Effector memory CD8-positive, alpha-beta T cell (primary cell): ENCODE measurements at regions not wholly inside any gene's neighbourhood (a gene's known extent, or its start where the extent isn't known, plus 50 kb on each side); places are given as distances from the start of the nearest gene placed in this dataset.
A peak's percentile ranks its signal among the peaks of the same experiment; 100 is the strongest.

Source experiments
- ATAC-seq: fragments of 150-1000 bp; cut with Tn5 transposase; replicated peaks from 2 replicates; pipeline ENCODE4 v1.10.0; 2021; ENCODE audit warnings: mild to moderate bottlenecking, moderate library complexity
- DNase-seq, 3 experiments: peaks; one replicate each; pipeline ENCODE4 v3.0.0; 2021
- H3K27ac Mint-ChIP-seq, 2 donors: one replicate each; pipeline ENCODE4 v1.8.0; 2022; ENCODE audit warnings: mild to moderate bottlenecking in 2 of 2, mixed read lengths in 2 of 2, moderate library complexity in 2 of 2
- H3K27me3 Mint-ChIP-seq, 2 donors: one replicate each; pipeline ENCODE4 v1.8.0; 2022; ENCODE audit warnings: mixed read lengths in 2 of 2
- H3K36me3 Mint-ChIP-seq: one replicate; pipeline ENCODE4 v1.8.0; 2022; ENCODE audit warnings: mild to moderate bottlenecking, moderate library complexity, mixed read lengths; ENCODE audit not compliant: insufficient read depth
- H3K4me1 Mint-ChIP-seq, 2 donors: one replicate each; pipeline ENCODE4 v1.8.0; 2022; ENCODE audit warnings: low read depth in 2 of 2, mixed read lengths in 2 of 2
- H3K4me3 Mint-ChIP-seq, 2 donors: one replicate each; pipeline ENCODE4 v1.8.0; 2022; ENCODE audit warnings: mild to moderate bottlenecking in 2 of 2, mixed read lengths in 2 of 2, moderate library complexity in 2 of 2
- H3K9me3 Mint-ChIP-seq, 2 donors: one replicate each; pipeline ENCODE4 v1.8.0; 2022; ENCODE audit warnings: mixed read lengths in 2 of 2

DNA sequence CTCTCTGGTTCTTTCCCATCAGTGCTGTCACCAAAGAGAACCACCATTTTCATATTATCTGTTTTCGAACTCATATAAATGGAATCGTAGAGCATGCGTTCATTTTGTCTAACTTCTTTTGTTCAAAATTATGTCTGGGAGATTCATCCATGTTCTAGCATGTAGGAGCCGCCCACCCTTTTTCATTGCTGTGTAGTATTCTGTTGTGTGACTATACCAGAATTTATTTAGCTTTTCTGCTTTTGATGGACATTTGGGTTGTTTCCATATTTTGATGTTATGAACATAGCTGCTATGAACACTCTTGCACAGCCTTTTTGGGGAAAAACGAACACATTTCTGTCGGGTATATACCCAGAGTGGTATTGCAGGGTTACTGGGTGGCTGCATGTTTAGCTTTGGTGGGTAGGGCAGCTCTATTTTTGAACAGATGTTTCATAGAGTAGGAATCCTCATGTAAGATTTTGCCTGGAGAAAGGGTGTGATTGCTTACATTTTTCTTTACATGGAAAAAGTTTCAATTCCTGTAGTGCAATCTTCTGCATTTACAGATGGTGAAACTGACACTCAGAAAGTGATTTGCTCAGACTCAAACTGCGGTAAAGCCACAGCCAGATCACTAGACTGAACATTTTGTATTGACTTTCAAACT, 100.2 kb upstream of the IL12B start:
- Mint-ChIP-seq H3K27me3 (peaks cover 0 to 16% of the 10 kb centered on the region in 2 donors), H3K4me3 (no peak overlapping the region), H3K4me1 (peaks cover 43 to 51% of the 10 kb centered on the region in 2 donors), H3K36me3 (peaks cover 3% of the 10 kb centered on the region), H3K27ac (no peak overlapping the region), H3K9me3 (no peaks in the 10 kb centered on the region)
- no peak for ATAC-seq
- no peak for DNase-seq

DNA sequence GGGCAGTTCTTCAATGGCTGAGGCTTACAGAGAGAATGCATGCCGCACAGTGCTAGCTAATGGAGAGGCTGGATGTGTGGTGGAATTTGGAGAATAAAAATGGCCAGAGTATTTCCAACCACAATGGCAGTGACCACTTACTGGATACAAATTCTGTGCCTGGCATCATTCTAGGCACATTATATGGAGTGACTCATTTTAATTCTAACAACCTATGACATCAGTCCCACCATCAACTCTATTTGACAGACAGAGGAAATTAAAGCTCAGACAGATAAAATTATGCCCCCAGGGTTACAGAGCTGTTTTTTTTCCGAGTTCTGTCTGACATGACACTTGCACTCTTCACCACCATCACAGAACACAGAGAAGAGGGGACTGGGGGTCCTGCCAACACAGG, 105.6 kb upstream of the IL12B start:
- Mint-ChIP-seq H3K27ac (no peak overlapping the region), H3K36me3 (no peaks in the 10 kb centered on the region), H3K9me3 (no peaks in the 10 kb centered on the region), H3K4me3 (no peak overlapping the region), H3K4me1 (peaks cover 10 to 14% of the 10 kb centered on the region in 2 donors), H3K27me3 (peaks cover 0 to 16% of the 10 kb centered on the region in 2 donors)
- no peak for DNase-seq
- no peak for ATAC-seq

DNA sequence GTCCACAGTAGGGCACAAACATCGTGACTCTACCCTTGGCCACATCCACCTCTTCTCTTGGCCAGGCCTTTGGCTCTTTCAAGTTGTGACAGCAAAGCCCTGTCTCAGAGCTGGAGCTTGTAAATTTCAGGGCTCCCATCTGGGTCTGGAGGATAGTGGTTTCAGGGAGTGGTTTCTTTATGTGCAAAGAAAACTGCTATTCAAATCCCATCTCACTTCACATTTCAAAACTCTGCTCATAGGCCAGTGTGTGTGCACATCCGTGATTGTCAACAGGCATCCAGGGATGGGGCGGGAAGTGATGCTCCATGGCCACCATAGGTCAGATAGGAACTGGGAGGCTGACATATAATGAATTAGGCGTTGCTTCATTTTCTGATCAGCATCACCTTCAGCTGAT, 107.8 kb upstream of the IL12B start:
- no peak for DNase-seq
- Mint-ChIP-seq H3K4me1 (peaks cover 0 to 4% of the 10 kb centered on the region in 2 donors), H3K27me3 (peaks cover 0 to 9% of the 10 kb centered on the region in 2 donors), H3K27ac (no peak overlapping the region), H3K36me3 (no peaks in the 10 kb centered on the region), H3K4me3 (no peak overlapping the region), H3K9me3 (no peaks in the 10 kb centered on the region)
- no peak for ATAC-seq

- ATAC-seq (no peak), DNase-seq (no peak)
- Mint-ChIP-seq H3K4me3 (no peak overlapping the region), H3K9me3 (no peaks in the 10 kb centered on the region), H3K27me3 (peaks cover 0 to under 1% of the 10 kb centered on the region in 2 donors), H3K4me1 (no peaks in the 10 kb centered on the region), H3K36me3 (no peaks in the 10 kb centered on the region), H3K27ac (no peak overlapping the region)
These were observed 108.7 kb upstream of the IL12B start for GRCh38 chr5:159439002-159439401.

- no peaks in the 10 kb centered on the region for H3K36me3 Mint-ChIP-seq
- no peak overlapping the region for H3K27ac Mint-ChIP-seq
- DNase-seq (no peak), ATAC-seq (no peak)
- H3K9me3 Mint-ChIP-seq: no peaks in the 10 kb centered on the region
- no peak overlapping the region for H3K4me3 Mint-ChIP-seq
- H3K4me1 Mint-ChIP-seq: no peaks in the 10 kb centered on the region
- H3K27me3 Mint-ChIP-seq: no peaks in the 10 kb centered on the region
These were observed 109.9 kb upstream of the IL12B start for GRCh38 chr5:159440235-159440634.

DNA sequence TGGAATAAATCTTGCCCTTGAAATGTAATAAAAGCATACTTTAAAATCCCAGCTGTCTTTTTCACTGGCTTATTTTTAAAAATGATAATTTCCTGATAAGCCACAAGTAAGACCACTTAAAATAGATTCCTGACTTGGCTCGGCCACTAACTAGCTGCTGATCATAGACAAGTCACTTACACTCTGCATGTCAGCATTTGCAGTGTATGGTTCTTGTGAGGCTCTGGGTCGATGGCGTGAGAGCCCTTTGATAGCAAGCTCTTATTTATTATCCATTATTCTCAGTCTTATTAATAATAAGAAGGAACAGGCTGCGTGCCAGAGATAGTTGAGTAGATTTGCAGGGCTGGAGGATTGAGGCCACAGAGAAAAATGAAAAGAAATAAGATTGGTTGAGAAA, 110.7 kb upstream of the IL12B start:
- H3K27ac Mint-ChIP-seq: no peak overlapping the region
- H3K4me3 Mint-ChIP-seq: no peak overlapping the region
- ATAC-seq: no peak
- H3K36me3 Mint-ChIP-seq: no peaks in the 10 kb centered on the region
- H3K9me3 Mint-ChIP-seq: no peaks in the 10 kb centered on the region
- DNase-seq: no peak
- H3K27me3 Mint-ChIP-seq: no peaks in the 10 kb centered on the region
- H3K4me1 Mint-ChIP-seq: no peaks in the 10 kb centered on the region

- no peaks in the 10 kb centered on the region for H3K27me3 Mint-ChIP-seq
- no peaks in the 10 kb centered on the region for H3K36me3 Mint-ChIP-seq
- DNase-seq: no peak
- no peak overlapping the region for H3K4me3 Mint-ChIP-seq
- H3K4me1 Mint-ChIP-seq: no peaks in the 10 kb centered on the region
- no peak overlapping the region for H3K27ac Mint-ChIP-seq
- ATAC-seq: no peak
- H3K9me3 Mint-ChIP-seq: no peaks in the 10 kb centered on the region
These were observed 111.2 kb upstream of the IL12B start for GRCh38 chr5:159441441-159441840.

- Mint-ChIP-seq H3K4me3 (no peak overlapping the region), H3K27ac (no peak overlapping the region), H3K36me3 (no peaks in the 10 kb centered on the region), H3K27me3 (no peaks in the 10 kb centered on the region), H3K9me3 (no peaks in the 10 kb centered on the region), H3K4me1 (no peaks in the 10 kb centered on the region)
- ATAC-seq: no peak
- DNase-seq: no peak
These were observed 112.0 kb upstream of the IL12B start for GRCh38 chr5:159442206-159442850.

- Mint-ChIP-seq H3K27me3 (no peaks in the 10 kb centered on the region), H3K9me3 (no peaks in the 10 kb centered on the region), H3K36me3 (no peaks in the 10 kb centered on the region), H3K4me3 (no peak overlapping the region), H3K27ac (no peak overlapping the region), H3K4me1 (no peaks in the 10 kb centered on the region)
- DNase-seq: peak in 1 of 3 experiments; percentile 10
- peak; percentile 44 for ATAC-seq
These were observed 114.3 kb upstream of the IL12B start for GRCh38 chr5:159444441-159445082.

GRCh38 chr5:159447116-159447515, 116.8 kb upstream of the IL12B start:
- H3K4me3 Mint-ChIP-seq: no peak overlapping the region
- no peaks in the 10 kb centered on the region for H3K9me3 Mint-ChIP-seq
- H3K4me1 Mint-ChIP-seq: peaks cover 0 to 2% of the 10 kb centered on the region in 2 donors
- H3K36me3 Mint-ChIP-seq: peaks cover 2% of the 10 kb centered on the region
- no peaks in the 10 kb centered on the region for H3K27me3 Mint-ChIP-seq
- DNase-seq (no peak), ATAC-seq (no peak)
- no peak overlapping the region for H3K27ac Mint-ChIP-seq

GRCh38 chr5:159448841-159449407, 118.6 kb upstream of the IL12B start:
- no peak overlapping the region for H3K27ac Mint-ChIP-seq
- no peak for ATAC-seq
- no peak overlapping the region for H3K4me3 Mint-ChIP-seq
- no peak for DNase-seq
- no peaks in the 10 kb centered on the region for H3K9me3 Mint-ChIP-seq
- H3K27me3 Mint-ChIP-seq: no peaks in the 10 kb centered on the region
- H3K4me1 Mint-ChIP-seq: peaks cover 0 to 2% of the 10 kb centered on the region in 2 donors
- H3K36me3 Mint-ChIP-seq: peaks cover 2% of the 10 kb centered on the region

- DNase-seq (no peak), ATAC-seq (no peak)
- no peaks in the 10 kb centered on the region for H3K9me3 Mint-ChIP-seq
- H3K27ac Mint-ChIP-seq: no peak overlapping the region
- H3K4me1 Mint-ChIP-seq: peaks cover 0 to 2% of the 10 kb centered on the region in 2 donors
- no peak overlapping the region for H3K4me3 Mint-ChIP-seq
- peaks cover 2% of the 10 kb centered on the region for H3K36me3 Mint-ChIP-seq
- peaks cover 0 to 8% of the 10 kb centered on the region in 2 donors for H3K27me3 Mint-ChIP-seq
These were observed 119.6 kb upstream of the IL12B start for GRCh38 chr5:159449925-159450324.

DNA sequence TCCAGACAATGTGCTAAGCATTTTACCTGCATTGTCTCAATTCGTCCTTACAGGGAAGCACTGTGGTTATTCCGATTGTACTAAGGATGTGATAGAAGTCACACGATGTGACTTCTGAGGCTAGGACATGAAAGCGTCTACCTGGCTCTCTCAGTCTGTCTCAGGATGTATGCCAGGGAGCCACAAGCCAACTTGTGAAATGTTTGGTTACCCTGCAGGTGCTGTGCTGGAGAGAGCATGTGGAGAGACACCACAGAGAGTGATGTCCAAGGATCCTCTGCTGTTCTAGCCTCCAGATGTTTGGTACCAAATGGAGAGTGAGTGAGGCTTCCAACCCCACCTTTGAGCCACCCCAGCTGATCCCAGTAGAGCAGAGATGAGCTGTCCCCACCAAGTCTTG, 120.1 kb upstream of the IL12B start:
- ATAC-seq (peak; percentile 58), DNase-seq (no peak)
- H3K27me3 Mint-ChIP-seq: peaks cover 0 to 13% of the 10 kb centered on the region in 2 donors
- no peaks in the 10 kb centered on the region for H3K9me3 Mint-ChIP-seq
- H3K4me3 Mint-ChIP-seq: no peak overlapping the region
- peaks cover 0 to 2% of the 10 kb centered on the region in 2 donors for H3K4me1 Mint-ChIP-seq
- no peak overlapping the region for H3K27ac Mint-ChIP-seq
- peaks cover 2% of the 10 kb centered on the region for H3K36me3 Mint-ChIP-seq
